Stomach (tissue), 8 donors: ENCODE measurements at regions not wholly inside any gene's neighbourhood (a gene's known extent, or its start where the extent isn't known, plus 50 kb on each side); places are given as distances from the start of the nearest gene placed in this dataset.

Source experiments
- DNase-seq, 2 donors: peaks; one replicate each; pipeline versions ENCODE4 v3.0.0 to v3.0.0-alpha.2; 2013 to 2019
- H3K27ac ChIP-seq, 5 donors: fragments of 200-600 bp in 4 of 5; sonication (generic) in 4 of 5; one replicate each; pipeline ENCODE4 v1.5.1; 2013 to 2019; ENCODE audit warnings: mild to moderate bottlenecking in 1 of 5, moderate library complexity in 1 of 5
- H3K27me3 ChIP-seq, 3 donors: fragments of 200-600 bp; sonication (generic); one replicate each; pipeline ENCODE4 v1.5.1; 2017 to 2019; ENCODE audit warnings: mixed run types in 1 of 3
- H3K36me3 ChIP-seq, 4 donors: fragments of 200-600 bp; sonication (generic); 1 replicate in 3 of 4; 2 replicates in 1 of 4; pipeline ENCODE4 v1.5.1; 2016 to 2019
- H3K4me1 ChIP-seq, 4 donors: fragments of 200-600 bp; sonication (generic); one replicate each; pipeline ENCODE4 v1.5.1; 2016 to 2019
- H3K4me3 ChIP-seq, 4 donors: fragments of 200-600 bp; sonication (generic) in 3 of 4; one replicate each; pipeline ENCODE4 v1.5.1; 2016 to 2019; ENCODE audit warnings: mild to moderate bottlenecking in 1 of 4
- H3K9me3 ChIP-seq, 4 donors: fragments of 200-600 bp; sonication (generic); one replicate each; pipeline ENCODE4 v1.5.1; 2016 to 2019
- EP300 ChIP-seq: sonication (generic); formaldehyde crosslinking; IDR thresholded peaks from one replicate; pipeline ENCODE4 v1.6.1; 2017; ENCODE audit warnings: antibody characterized with exemption
- POLR2A ChIP-seq, 4 donors: fragments of 450-650 bp; IDR thresholded peaks; one replicate each; pipeline ENCODE4 v1.6.1; 2016; ENCODE audit warnings: antibody characterized with exemption in 4 of 4, control low read depth in 2 of 4, mild to moderate bottlenecking in 1 of 4, moderate library complexity in 1 of 4
- POLR2AphosphoS5 ChIP-seq, 3 donors: sonication (generic); formaldehyde crosslinking; IDR thresholded peaks; one replicate each; pipeline ENCODE4 v1.6.1; 2016; ENCODE audit warnings: antibody characterized with exemption in 3 of 3
- WGBS, 5 donors: extraction: QIAGEN DNeasy Blood & Tissue Kit in 3 of 5; methylation state at CpG; one replicate each; pipeline versions ENCODE4 v1.1.5 to v1.1.7; 2013 to 2018; 5-methylcytosine and 5-hydroxymethylcytosine counted together
- intact Hi-C: fragments of 100-400 bp; cut with DNase I; formaldehyde crosslinking; loops from one replicate; pipeline ENCODE4 v1.15.1; 2023; ENCODE audit warnings: low total_unique reads
- TF ChIP-seq, protein P1 (sequence below), 7 experiments: fragments of 450-650 bp in 4 of 7; fragments of 200-600 bp in 3 of 7; sonication (generic) in 3 of 7; IDR thresholded peaks; one replicate each; pipeline ENCODE4 v1.5.1; 2016 to 2019; ENCODE audit warnings: antibody characterized with exemption in 7 of 7, control low read depth in 2 of 7, mild to moderate bottlenecking in 1 of 7
- donor health status: healthy with polysubstance abuse.
- donor health status: Bipolar disorder and iron deficiency.
- donor health status: healthy.

DNA sequence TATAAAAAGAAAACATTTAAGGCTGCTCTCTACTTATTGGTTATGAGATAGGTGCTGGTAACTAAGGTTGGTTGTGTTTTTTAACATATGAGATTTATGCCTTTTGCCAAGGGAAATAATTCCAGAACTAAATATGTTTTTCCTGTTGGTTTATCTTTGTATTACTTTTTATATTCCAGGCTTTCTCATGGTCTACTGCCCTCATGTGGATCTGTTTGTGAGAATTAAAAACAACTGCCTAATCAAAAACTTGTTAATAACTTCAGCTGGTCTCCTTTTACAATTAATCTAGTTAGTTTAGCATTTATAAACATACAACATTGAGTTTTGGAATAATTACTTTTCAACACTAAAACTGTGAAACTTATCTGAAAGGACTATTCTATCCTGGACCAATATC lies 1208.3 kb downstream of the ADGRL3 start:
- TF ChIP-seq EP300: no peak
- TF ChIP-seq, protein P1, sequence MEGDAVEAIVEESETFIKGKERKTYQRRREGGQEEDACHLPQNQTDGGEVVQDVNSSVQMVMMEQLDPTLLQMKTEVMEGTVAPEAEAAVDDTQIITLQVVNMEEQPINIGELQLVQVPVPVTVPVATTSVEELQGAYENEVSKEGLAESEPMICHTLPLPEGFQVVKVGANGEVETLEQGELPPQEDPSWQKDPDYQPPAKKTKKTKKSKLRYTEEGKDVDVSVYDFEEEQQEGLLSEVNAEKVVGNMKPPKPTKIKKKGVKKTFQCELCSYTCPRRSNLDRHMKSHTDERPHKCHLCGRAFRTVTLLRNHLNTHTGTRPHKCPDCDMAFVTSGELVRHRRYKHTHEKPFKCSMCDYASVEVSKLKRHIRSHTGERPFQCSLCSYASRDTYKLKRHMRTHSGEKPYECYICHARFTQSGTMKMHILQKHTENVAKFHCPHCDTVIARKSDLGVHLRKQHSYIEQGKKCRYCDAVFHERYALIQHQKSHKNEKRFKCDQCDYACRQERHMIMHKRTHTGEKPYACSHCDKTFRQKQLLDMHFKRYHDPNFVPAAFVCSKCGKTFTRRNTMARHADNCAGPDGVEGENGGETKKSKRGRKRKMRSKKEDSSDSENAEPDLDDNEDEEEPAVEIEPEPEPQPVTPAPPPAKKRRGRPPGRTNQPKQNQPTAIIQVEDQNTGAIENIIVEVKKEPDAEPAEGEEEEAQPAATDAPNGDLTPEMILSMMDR (IDR thresholded peaks at IDR 0.05): no peak
- TF ChIP-seq POLR2AphosphoS5 (IDR thresholded peaks at IDR 0.05): no peak
- TF ChIP-seq POLR2A (IDR thresholded peaks at IDR 0.05): no peak
- no peaks in the 10 kb centered on the region for H3K27me3 ChIP-seq
- intact Hi-C loops: no loop called here
- H3K27ac ChIP-seq: no peak overlapping the region
- no peaks in the 10 kb centered on the region for H3K4me1 ChIP-seq
- no peaks in the 10 kb centered on the region for H3K9me3 ChIP-seq
- no peaks in the 10 kb centered on the region for H3K36me3 ChIP-seq
- no peak overlapping the region for H3K4me3 ChIP-seq
- peak in 1 of 2 donors; percentile 11 for DNase-seq

DNA sequence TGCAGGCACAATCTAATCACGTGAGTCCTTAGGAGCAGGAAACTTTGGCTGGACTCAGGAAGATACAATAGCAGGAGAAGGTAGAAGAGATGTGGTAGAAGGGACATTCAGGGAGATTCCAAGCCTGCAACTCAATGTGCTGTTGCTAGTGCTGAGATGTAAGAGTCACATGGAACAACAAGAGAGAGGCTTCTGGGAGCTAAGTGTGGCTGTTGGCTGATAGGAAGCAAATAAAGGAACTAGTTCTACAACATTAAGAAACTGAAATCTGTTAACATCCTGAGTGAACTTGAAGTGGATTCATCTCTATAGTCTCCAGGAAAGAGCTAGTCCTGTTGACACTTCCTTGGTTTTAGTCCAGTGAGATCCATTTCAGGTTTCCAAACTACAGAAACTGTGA lies 1207.4 kb downstream of the ADGRL3 start:
- intact Hi-C loops: no loop called here
- TF ChIP-seq POLR2A (IDR thresholded peaks at IDR 0.05) (no peak), EP300 (no peak), POLR2AphosphoS5 (IDR thresholded peaks at IDR 0.05) (no peak)
- TF ChIP-seq, protein P1 (IDR thresholded peaks at IDR 0.05): no peak

DNA sequence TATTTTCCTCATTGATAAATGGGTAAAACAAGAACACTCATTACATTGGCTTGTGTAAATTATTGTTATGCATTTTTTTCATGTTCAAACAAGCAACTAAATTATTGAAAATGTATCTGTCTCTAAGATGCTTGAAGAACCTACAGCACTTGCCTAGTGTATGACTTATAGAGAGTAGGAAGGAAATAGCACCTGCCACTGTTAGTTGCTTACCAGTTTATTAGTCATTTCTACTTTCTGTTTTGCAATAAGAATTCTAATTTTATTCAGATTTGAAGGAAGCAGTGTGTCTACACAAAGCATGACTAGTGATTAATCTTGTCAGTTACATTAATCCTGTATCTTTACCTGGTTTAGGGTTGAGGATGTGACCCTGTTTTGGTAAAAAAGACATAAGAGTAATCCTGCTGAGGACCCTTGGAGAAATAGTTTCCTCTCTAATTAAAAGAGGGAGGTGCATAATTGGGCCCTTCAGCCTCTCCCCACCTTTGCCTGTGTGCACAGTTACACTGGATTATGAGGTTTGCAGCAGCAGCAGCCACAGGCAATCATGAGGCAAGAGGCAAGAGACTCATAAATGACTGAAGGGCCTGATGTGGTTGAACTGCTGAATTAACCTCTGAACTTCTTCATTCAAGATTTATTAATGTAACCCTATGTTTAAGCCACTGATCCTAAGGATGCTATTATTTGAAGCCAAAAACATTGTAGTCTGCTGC lies 1202.1 kb downstream of the ADGRL3 start:
- no peak overlapping the region for H3K4me3 ChIP-seq
- H3K27me3 ChIP-seq: no peaks in the 10 kb centered on the region
- no peaks in the 10 kb centered on the region for H3K9me3 ChIP-seq
- H3K27ac ChIP-seq: no peak overlapping the region
- H3K36me3 ChIP-seq: no peaks in the 10 kb centered on the region
- TF ChIP-seq POLR2A (IDR thresholded peaks at IDR 0.05) (no peak), EP300 (no peak), POLR2AphosphoS5 (IDR thresholded peaks at IDR 0.05) (no peak)
- TF ChIP-seq, protein P1 (IDR thresholded peaks at IDR 0.05): no peak
- intact Hi-C loops: no loop called here
- no peak for DNase-seq
- H3K4me1 ChIP-seq: no peaks in the 10 kb centered on the region

More for the DNA sequence above, 1207.4 kb downstream of the ADGRL3 start:
- peak in 1 of 2 donors; percentile 3 for DNase-seq
- no peaks in the 10 kb centered on the region for H3K9me3 ChIP-seq
- no peak overlapping the region for H3K4me3 ChIP-seq
- no peaks in the 10 kb centered on the region for H3K27me3 ChIP-seq
- H3K27ac ChIP-seq: no peak overlapping the region
- no peaks in the 10 kb centered on the region for H3K36me3 ChIP-seq
- WGBS, 5 donors: 64 to 80% (median 78%) methylated on average over 1 of the region's 1 CpG
- no peaks in the 10 kb centered on the region for H3K4me1 ChIP-seq

DNA sequence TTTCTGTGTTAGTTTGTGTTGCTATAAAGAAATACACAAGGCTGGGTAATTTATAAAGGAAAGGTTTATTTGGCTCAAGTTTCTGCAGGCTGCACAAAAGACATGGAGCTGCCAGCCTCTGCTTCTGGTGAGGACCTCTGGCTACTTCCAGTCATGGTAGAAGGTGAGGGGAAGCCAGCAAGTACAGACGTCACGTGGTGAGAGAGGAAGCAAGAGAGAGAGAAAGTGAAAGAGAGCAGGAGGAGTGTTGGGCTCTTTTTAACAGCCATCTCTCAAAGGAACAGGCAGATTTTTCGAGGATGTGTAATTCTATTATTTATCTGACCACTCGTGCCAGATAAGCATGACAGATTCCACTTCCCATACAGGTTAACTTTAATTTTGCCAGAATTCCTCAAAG lies 1199.1 kb downstream of the ADGRL3 start:
- H3K9me3 ChIP-seq: no peaks in the 10 kb centered on the region
- DNase-seq: peak in 1 of 2 donors; percentile 4
- WGBS, 5 donors: 31 to 38% (median 37%) methylated on average over 4 of the region's 4 CpGs
- intact Hi-C loops: no loop called here
- TF ChIP-seq EP300: no peak
- TF ChIP-seq, protein P1 (IDR thresholded peaks at IDR 0.05): no peak
- no peak for TF ChIP-seq POLR2AphosphoS5 (IDR thresholded peaks at IDR 0.05)
- no peak for TF ChIP-seq POLR2A (IDR thresholded peaks at IDR 0.05)
- no peaks in the 10 kb centered on the region for H3K36me3 ChIP-seq
- no peaks in the 10 kb centered on the region for H3K27me3 ChIP-seq
- no peak overlapping the region for H3K4me3 ChIP-seq
- H3K27ac ChIP-seq: no peak overlapping the region
- no peaks in the 10 kb centered on the region for H3K4me1 ChIP-seq
